DMS79 treated with DMSO at 0.1 percent for 48 hours (cell line): ENCODE measurements at regions not wholly inside any gene's neighbourhood (a gene's known extent, or its start where the extent isn't known, plus 50 kb on each side); places are given as distances from the start of the nearest gene placed in this dataset.

ENCODE experiments used
- DNase-seq: peaks from one replicate; lab custom pipeline; 2025; lab: John Stamatoyannopoulos, UW

DNA sequence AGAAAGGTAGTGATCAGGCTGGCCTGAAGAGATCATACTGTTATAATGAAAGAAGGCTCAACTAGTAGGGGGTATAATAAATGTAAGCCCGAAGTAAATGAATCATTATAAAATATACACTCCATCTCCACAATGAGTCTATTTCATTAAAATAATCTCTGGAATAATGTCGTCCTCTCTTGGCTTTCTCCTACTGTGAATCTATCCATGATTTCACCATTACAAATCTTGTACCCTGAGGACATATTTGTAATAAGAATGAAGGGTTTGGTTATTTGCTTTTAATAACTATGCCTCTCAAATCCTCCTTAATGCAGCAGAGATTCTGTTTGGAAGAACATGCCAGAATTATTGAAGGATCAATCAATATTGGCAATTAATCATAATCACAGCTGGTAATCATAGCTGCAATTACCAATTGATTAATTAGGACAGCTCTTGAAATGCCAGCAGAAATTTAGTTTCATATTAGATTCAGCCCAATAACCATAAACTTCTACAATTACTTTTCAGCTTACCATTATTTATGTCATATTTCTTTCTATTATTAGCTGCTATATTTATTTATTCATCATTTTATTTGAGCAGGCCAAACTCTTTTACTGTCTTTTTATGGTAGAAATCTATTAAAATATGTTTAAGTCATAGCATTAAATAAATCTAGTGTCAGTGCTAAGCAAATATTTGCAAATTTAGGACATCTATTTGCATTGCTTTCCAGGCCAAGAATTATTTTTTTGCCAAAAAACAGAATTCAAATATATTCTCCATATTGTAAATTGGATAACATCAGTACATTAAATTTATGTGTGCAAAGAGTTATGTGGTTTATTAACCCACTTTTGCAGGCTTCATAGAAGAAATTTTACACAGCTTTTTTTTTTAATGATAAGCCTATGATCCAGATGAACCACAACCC lies 588.4 kb upstream of the LRRC4C start:
- DNase-seq: no peak

DNA sequence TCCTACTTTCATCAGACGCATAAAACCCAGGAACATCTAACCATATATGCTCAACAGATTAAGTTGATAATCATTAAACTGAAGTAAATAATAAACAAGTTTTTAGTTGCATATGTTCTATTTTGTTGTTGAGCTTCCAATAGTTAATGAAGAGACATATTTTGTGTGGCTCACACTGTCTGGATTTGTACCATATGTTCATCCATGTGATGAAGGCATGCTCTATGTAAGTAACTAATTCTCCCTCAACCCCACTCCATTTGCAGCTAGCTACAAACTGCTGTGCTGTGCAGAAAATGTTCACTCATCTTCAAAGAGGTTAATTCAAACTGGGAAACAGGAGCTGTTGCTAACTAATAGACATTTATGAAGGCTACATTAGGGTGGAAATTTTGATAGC lies 589.7 kb upstream of the LRRC4C start:
- DNase-seq: no peak

DNA sequence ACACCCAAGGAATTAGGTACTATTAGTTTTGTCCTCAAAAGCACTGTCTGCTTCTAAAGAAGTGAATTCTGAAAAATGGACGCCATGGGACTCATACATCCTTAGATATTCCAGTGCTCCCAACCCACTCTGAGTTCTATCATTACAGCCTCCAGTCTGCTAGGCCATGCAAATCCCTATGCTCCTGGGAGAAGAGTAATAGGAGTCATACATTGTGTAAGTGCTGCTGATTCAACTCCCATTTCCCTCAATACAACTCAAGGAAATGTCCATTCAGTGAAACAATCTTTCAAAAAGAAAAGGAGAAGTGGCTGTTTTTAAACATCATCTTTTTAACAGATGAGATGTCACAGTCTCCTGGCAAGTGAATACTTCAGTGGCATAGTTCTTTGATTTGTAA lies 590.2 kb upstream of the LRRC4C start:
- DNase-seq: no peak

DNA sequence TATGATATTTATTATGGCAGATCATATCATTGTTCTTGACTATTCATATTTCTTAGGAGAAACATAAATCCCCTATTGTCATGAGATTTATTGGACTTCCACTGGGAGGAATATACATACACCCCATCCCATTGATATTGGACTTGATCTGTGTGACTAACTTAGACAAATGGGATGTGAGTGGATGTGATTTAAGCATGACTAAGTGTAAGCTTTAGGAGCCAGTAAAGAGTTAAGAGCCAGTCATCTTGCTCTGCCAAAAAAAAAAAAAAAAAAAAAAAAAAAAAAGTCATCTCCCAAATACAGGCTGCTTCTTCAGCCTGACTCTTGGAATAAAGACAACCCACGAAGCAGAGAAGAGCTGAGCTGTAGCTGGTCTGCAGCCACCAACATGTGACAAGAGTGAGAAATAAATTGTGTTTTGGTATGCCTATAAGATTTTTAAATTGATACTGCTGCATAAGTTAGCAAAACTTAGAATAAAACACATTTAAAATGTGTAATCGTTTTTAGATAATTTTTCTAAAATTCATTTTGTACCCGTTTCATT lies 595.0 kb upstream of the LRRC4C start:
- DNase-seq: no peak

DNA sequence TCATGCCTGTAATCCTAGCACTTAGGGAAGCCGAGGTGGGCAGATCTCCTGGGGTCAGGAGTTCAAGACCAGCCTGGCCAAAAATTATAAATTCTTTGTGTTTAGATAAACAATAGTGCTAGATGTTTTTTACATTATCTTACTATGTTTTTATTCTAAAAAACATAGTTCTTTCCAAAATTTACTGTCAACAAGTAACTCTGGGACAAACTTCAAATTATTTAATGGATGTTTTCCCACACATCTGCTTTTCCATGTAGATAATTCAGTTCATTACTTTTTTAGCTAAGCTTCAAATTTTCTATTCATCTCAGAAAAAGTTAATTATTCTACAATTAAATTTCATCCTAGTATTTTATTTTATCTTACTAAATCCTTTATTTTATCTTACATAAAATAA lies 596.2 kb upstream of the LRRC4C start:
- DNase-seq: no peak

DNA sequence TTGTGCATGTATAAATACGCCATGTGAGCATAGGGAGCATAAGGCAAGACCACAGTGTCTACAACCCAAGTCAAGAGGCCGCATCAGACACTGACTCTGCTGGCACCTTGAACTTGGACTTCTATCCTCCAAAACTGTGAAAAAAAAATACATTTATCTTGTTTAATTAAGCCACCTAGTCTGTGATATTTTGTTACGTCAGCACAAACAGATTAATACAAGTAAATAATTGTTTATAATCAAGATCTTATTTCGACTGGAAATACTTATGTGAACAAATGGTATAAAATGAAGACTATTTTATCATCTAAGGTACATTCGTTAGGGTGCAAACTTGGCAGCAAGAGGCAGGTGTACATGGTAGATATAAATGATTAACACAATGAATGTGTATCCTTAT lies 599.3 kb upstream of the LRRC4C start:
- DNase-seq: no peak

DNA sequence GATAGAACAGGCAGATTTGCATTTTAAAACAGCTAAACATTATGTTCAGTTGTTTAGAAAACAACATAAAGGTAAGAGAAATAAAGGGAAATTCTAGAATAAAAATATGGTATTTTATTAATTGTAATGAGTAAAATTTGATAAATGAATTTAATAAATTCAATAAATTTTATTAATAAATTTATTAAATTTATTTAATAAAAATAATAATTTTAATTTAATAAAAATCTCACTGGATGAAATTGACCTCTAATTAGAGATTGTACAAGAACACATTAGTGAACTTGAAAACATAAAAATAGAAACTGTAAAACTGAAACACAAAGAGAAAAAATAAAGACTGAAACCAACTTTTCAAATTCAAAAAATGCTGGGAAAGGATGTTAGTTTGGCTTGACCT lies 605.7 kb upstream of the LRRC4C start:
- DNase-seq: no peak

DNA sequence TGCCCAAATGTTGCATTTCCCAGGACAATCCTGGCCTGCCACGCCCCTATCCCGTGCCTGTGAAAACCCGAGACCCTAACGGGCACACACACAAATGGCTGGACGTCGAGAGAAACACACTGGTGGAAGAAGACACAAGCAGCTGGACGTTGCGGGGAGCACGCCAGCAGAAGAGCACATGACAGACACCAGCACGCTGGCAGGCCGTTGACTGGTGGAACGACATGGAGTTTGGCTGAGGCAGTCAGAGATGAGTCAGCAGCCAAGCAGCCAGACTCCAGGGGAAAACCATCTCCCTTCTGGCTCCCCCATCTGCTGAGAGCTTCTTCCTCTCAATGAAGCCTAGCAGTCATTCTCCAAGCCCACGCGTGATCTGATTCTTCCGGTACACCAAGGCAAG lies 606.7 kb upstream of the LRRC4C start:
- DNase-seq: no peak

DNA sequence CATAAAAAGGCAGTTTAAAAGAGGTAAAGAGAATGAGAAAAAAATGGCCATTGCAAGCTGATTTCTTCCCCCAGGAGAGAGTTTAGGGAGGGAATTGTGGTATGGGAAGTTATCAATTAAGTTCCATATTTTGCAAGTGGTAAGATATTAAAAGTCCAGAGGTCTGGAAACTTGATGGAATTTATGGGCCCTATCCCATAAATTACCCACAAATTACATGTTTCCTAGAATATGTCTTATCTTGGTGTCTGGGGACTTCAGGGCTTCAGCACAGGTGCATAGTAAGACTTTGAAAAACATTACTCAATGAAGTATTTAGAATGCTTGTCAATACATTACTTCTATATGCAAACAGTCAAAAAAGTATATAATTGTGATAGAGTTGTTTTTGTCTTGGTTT lies 614.9 kb upstream of the LRRC4C start:
- DNase-seq: no peak

DNA sequence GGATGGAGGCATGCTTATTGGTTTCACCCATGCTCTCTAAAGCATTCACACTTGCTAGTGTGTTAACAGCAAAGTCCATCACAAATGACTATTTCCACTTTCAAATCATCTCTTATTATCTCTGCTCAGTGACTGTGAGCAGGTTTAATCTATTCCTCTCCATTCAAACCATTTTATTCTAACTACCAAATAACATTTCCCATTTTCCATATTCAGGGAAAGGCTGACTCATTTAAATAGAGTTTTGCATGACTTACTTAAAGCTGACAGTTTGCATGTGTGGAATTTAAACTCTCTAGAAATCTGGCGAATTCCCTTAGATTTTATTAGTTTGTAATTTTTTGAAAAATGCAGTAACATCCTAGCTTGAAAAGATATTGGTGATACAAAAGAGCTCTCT lies 615.7 kb upstream of the LRRC4C start:
- no peak for DNase-seq

DNA sequence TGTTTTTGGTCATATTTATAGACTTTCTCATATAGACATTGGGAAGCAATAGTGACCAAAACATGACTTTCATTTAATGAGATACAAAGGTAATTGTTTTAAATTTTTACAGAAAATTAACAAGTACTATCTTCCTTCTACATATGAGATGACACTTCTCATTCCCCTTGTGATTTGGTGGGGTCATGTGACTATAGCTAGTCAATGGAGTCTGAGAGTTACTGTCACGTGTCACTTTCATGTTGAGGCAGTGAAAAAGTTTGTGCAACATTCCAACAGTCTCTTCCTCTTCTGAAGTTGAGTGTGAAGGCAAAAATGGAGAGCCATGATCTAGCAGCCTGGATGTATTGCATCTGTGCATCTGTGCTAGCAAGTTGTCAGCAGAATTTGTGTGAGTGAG lies 618.3 kb upstream of the LRRC4C start:
- no peak for DNase-seq

DNA sequence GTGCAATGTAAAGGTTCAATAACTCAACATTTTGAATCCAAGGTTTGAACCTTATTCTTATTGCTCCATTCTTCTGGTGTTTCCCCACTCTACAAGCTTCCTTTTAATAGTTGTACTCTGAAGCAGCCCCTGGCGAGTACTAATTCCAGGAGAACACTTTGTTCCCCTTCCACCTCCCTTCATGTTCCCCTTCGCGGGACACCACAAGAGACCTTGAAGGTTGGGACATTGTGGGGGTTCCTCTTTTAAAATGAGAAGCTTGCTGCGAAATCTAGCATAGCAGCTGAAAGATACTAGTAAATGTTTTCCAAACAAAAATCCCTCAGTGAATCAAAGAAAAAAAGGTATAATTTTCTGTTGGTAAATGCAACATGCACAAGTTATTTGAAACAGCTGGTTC lies 626.3 kb upstream of the LRRC4C start:
- no peak for DNase-seq

DNA sequence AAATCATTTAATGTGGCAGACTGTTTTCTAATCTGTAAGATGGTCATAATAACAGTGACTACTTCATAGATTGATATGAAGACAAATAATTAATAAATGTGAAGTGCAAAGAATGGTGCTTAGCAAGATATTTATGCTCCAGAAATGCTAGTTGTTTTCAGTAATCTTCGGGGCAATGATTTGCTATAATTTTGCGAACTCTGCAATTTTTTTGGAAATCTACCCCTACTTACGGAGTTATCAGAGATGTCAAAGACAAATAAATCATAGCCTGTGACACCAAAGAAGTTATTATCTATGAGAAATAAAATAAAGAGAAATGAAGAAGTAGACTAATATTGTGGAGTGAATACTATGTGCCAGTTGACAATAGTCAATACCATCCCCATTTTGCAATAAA lies 634.1 kb upstream of the LRRC4C start:
- DNase-seq: no peak

DNA sequence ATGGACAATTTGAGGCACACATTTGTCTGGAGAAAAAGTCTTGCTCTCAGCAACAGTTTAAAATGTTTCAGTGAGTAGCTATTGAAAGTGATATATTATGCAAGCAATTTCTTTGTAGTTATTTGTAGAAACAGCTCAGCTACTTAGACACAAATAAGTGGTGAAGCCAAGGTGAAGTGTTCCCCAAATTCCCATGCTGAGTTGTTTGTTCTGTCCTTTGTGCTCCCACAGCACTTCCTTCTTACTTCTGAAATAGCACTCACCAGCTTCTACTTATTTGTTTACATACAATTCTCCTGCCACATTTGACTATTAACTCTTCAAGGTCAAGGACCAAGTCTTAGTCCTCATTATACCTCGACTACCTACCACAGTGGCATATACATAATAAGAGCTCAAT lies 638.6 kb upstream of the LRRC4C start:
- DNase-seq: no peak

DNA sequence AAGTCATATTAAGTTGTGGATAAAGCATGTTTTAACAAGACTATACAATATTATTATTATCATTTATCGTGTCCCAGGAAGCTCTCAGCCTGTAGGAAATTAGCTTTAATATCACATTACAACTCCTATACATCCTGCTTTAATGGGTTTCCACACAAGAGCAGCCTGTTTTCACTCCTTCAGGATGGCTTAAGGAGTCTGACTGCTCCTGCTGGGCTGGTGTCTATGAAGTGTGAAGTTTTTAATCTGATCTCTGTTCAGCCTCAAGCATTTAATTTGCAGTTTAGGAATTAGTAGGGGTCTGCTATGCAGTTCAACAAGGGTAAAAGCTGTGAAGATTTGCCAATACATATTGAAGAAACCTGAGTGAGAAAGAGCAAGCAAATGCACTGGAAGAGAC lies 653.4 kb upstream of the LRRC4C start:
- no peak for DNase-seq

DNA sequence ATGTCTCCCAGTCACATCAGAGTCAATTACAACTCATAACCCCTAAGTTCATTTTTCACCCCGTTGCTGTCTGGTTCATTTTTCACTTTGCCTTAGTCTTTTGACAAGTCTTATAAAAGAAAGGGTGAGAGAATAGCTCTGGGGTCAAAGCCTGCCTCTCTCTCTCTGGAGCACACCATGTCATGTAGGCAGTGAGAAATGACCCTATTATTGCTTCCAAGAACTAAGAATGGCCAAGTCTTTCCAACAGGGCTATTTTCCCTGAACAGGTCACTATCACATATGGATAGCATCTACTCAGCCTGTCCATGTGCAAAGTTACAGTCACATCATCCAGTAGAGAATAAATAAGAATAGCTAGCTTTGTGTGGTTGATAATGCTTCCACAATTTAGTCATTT lies 655.5 kb upstream of the LRRC4C start:
- no peak for DNase-seq

DNA sequence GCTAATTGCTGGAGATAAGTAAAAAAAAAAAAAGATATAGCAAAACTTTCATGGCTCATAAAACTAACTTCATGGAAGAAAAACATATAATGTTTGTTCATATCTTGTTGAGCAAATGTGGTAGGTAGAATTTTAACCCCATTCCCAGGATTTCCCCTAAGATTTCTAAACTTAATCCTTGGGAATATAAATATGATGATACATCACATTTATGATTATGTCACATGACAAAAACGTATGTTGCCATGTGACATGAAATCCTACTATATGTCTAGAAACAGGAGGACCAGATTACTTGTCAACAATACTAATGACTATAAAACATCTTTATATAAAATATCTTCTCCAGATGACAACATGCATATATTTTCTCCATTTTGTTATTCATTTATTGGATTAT lies 679.0 kb upstream of the LRRC4C start:
- no peak for DNase-seq

DNA sequence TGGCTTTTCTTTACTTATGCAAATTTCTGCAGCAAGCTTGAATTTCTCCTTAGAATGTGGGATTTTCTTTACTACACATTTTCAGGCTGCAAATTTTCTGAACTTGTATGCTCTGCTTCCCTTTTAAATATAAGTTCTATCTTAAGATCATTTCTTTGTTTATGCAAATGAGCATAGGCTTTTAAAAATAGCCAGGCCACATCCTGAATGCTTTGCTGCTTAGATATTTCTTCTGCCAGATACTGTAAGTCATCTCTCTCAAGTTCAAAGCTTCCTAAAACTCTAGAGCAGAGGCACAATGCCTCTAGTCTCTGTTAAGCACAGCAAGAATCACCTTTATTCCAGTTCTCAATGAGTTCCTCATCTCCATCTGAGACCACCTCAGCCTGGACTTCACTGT lies 685.9 kb upstream of the LRRC4C start:
- no peak for DNase-seq

DNA sequence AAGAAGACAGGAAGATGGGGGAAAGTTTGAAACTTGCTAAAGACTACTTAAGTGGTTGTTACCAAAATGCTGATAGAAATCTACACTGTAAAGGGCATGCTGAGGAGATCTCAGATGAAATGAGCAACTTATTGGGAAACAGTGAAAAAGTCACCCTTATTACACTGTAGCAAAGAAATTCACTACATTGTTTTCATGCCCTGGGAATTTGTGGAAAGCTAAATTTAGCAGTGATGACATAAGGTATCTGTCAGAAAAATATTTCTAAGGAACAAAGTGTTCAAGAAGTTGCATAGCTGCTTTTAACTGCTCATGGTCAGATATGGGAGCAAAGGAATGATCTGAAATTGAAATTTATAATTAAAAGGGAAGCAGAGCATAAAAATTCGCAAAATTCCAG lies 702.4 kb upstream of the LRRC4C start:
- DNase-seq: no peak

DNA sequence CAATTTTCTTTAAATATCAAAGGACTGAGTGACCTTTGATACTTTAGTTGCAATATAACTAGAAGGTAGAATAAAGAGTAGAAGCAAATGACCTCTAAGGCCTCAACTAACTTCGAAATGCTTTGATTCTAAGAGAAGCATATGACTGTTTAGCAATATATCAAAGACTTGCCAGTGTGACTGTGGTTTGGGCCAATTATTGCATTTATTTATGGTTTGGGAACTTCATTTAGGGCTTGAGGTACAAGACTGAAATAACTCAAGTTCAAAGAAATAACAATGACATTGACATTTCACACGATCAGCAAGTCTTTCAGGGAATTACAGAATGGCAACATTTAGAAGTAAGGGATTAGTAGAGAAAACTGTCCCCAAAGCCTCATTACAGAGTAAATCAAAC lies 709.7 kb upstream of the LRRC4C start:
- no peak for DNase-seq

DNA sequence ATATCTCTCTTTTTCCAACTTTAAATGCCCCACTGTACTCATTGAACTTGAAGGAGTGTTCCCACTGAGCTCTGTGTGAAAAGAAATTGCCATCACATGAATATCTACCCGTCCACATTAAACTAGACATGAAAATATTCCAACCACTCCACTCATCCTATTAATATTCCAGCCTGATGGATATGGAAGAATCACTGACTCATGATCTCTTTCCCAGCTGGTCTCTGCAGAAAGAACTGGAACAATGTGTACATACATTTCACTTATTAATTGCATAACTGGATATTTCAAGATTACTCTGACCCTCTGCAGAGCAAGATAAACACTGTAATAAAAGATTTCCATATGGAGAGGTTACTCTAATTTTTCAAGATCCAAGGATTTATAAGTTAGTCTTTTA lies 711.1 kb upstream of the LRRC4C start:
- DNase-seq: no peak

DNA sequence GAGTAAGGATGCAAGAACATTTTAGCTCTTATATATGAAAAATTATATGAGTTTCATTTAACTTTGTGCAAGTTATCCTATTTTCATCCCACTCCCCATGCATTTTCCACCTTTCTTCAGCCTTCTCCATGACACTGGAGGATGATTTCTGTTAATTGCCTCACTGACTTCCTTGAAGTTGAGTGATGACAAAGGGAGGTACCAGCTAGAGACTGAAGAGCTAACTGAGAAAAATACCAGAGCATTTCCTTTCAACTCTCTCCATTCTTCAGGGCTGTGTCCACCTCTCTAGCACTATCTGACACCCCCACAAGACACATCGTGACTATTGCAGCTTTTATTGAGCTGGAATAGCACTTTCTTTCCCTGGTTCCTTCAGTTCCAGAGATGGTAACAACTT lies 711.6 kb upstream of the LRRC4C start:
- no peak for DNase-seq

DNA sequence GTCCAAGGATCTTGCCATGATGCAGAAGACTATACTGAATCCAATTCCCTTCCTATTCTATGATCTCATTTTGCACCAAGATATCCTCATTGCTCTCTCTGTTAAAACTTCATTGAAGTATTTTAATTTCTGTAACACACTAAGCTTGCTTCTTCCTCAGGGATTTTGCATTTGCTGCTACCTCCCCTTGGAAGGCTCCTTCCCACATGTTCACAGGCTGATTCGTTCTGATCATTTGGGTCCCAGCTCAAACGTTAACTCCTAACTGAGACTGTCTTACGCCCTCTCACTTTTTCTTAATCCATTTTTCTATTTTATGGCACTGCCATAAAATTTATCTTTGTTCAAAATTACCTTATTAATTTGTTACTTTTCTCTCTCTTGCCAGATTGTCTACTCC lies 713.0 kb upstream of the LRRC4C start:
- no peak for DNase-seq

DNA sequence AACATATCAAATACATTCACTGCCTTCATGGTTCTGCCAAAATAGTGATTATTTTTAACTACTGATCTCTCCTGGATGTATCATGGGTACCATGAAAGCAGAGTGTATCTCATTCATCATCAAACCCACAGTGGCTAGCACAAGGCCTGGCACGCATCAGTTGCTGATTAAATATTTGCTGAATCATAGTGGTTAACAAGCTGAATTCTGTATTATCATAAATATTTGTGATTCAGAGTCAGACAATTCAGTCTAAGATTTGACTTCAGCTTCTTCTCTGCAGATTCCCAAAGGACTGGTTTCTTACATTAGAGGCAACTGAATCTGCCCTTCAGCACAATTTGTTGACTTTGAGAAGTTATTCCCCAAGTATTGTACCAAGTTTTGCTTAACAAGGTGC lies 715.8 kb upstream of the LRRC4C start:
- DNase-seq: no peak
